ENCODE measurements at regions not wholly inside any gene's neighbourhood (a gene's known extent, or its start where the extent isn't known, plus 50 kb on each side); places are given as distances from the start of the nearest gene placed in this dataset.

DNA sequence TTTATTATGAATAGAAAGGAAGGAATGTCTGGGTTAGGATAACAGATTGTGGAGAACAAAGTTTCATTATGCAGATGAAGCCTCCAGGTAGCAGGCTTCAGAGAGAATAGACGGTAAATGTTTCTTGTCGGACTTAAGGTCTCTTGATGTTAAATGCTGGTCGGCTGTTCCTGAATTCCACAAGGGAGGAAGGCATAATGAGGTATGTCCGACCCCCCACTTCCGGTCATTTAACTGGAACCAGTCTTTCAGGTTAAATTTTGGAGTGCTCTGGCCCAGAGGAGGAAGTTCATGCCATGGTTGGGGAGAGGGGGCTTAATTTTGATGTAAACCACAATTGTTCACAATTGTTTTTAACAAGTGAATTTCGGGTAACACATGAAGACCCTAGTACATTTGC is 158.1 kb upstream of the VCX3A start:
- no peak for DNase-seq

DNA sequence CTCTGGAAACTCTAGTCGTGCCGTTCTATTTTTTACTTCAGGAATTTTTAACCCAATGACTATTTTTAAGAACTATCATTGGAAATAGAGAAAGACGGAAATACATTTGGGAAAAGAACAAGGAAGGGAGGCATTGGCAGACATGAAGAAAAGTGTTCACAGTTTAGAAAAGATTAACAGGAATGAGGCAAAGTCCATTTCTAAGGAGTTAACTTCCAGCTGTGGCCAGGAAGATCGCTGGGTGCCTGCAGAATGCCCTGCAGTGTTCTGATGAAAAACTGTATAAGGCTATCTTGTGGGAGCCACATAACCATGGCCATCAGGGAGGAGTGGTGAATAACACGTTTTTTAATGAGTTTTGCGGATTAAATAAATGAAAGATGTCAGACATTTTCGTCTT is 150.6 kb upstream of the VCX3A start:
- DNase-seq: no peak

DNA sequence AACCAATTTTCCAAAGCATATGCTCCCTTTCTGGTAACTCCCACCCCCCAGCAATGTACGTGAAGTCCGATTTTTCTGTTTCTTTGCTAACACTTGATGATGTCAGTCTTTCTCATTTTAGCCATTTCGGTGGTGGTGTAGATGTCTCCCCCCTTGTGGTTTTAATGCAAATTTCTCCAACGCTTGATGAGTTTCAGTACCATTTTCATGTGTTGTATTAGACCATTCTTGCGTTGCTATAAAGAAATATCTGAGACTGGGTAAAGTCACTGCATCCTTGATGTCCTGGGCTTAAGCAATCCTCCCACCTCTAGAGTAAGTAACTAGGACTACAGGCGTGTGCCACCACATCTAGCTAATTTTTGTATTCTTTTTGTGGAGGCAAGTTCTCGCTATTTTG is 148.4 kb upstream of the VCX3A start:
- DNase-seq: no peak

DNA sequence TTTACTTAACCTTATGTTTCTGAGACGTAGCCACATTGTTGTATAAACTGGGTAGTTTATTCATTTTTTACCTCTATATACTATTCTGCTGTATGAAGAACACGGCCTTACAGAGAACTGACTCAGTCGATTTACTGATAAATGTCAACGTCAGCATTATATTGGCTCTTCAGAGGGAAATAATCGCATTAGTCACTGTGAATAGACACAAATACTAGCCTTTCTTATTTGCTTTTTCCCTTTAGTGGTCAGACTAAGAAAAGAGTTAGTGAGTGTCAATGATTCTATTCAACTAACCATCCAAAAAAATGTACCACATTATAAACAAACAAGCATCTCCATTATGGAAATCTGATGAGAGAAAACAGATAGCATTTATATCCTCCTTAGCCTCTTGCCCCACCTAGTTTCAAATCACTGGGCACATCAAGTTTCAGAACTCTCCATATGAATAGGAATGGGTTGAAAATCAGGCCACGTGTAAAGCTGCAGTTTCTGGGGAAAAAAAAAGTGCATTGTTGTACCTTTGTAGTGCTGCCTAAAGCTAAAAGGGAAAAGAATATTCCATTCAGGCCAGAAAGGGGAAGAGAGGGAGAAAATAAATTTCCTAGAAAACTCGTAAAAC is 146.7 kb upstream of the VCX3A start:
- DNase-seq: no peak

DNA sequence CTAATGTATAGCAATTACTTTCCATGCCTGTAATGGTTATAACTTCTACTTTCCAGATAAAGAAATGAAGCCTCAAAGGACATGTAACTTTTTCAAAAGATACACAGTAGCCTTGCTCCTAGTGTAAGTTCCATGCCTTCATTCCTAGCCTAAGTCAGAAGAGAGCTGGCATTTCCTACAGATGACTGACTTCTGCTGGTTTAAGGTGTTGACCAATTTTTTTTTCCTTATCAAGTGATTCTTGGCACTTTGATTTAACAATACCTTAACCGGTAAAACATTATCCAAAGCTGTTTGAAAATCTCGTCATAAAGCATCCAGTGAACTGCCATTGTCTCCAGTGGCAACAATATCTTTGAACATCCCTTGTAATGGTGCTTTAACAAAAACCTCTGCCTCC is 145.1 kb upstream of the VCX3A start:
- DNase-seq: no peak

DNA sequence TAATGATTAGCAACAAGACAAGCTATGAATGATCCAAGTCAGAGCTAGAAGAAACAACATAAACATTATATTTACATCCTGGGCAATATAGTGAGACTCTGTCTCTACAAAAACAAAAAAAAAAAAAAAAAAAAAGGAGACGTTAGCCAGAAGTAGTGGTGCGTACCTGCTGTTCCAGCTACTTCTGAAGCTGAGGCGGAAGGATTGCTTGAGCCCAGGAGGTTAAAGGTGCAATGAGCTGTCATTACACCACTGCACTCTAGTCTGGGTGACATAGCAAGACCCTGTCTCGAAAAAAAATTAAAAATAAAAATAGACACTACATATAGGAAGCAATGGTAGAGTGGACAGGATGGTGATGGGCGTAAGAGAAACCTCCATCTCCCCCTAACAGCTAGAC is 144.6 kb upstream of the VCX3A start:
- DNase-seq: no peak

DNA sequence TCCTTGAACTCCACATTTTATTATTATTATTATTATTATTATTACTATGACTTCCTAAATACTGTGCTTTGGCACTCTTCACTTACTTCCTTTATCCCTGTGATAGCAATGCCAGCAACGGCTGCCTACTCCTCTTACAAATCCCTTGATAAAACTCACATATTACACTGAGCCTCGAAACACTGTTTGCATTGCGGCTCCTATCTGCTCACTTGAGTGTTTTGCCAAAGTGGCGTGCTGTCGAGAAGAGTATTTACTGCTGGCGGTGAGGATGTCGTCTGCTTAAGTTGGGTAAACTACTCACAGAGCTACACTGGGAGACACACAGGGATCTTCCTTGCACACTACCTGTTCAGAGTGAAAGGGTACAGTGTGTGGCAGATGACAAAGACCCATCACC is 143.4 kb upstream of the VCX3A start:
- DNase-seq: no peak

DNA sequence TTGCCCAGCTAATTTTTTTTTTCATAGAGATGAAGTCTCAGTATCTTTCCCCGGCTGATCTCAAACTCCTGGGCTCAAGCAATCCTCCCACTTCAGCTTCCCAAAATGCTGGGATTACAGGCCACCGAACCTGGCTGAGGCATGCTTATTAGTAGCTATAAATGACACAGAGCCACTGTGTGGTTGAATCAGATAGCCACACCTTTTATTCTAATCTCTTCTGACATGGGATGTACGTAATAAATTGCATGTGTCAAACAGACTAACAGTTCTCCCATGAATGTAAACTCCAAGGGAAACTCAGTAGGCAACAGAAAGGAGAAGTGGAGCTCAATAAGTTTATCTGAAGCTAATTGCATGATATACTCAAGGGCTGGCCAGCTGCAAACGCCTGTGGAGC is 139.8 kb upstream of the VCX3A start:
- no peak for DNase-seq

DNA sequence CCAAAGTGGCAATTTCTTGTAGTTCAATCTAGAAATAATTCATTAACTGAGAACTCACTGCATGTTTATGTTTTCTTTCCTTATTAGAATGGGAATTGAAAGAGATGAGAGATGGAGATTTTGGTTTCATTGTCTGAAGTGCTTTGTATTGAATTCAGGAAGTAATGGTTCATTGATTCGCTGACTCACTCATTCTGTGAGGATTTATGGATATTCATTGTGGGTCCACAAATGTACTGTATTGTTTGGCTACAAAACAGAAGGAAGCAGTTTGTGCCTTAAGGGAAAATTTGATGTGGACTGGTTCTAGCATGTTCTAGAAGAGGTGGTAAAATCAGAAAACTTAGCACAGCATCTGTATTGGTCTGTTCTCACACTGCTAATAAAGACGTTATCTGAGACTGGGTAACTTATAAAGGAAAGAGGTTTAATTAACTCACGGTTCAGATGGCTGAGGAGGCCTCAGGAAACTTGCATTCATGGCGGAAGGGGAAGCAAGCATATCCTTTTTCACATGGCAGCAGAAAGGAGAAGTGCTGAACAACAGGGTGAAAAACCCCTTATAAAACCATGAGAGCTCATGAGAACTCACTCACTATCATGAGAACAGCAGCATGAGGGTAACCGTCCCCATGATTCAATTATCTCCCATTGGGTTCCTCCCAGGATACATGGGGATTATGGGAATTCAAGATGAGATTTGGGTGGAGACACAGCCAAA is 132.3 kb upstream of the VCX3A start:
- no peak for DNase-seq

DNA sequence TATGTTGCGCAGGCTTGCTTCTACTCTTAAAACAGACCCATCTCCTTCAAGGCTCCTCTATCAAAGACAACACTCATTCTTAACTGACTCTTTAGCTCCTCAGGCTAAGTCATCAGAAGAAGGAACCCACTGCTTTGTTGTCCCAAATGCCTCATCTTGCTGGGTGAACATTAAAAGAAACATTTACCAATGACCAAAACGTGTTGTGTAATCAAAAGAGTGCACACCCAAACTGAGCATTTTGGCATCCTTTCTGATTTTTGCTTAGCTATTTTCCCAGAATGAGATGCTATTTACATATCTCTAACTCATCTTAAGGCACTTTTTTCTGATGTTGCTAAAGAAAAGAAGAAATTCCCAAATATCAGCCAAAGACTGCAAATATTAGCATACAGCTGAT is 131.7 kb upstream of the VCX3A start:
- DNase-seq: no peak

DNA sequence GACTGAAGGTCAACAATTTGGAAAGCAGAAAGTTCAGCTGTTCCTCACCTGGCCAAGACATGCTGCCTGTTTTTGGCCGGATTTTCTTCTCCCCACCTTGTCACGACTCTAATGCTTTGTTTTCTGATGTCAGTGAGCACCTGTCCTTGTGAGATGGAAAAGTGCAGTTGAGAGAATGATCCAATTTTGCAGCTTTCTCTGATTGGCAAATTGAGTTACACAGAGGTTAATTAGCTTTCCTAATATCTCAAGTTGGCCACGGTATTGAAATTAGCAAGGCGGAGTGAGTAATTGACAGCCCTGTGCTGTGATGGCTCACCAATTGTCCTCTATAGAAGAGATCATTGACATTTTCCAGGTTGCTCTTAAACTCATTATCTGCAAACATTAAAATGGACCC is 126.8 kb upstream of the VCX3A start:
- no peak for DNase-seq

DNA sequence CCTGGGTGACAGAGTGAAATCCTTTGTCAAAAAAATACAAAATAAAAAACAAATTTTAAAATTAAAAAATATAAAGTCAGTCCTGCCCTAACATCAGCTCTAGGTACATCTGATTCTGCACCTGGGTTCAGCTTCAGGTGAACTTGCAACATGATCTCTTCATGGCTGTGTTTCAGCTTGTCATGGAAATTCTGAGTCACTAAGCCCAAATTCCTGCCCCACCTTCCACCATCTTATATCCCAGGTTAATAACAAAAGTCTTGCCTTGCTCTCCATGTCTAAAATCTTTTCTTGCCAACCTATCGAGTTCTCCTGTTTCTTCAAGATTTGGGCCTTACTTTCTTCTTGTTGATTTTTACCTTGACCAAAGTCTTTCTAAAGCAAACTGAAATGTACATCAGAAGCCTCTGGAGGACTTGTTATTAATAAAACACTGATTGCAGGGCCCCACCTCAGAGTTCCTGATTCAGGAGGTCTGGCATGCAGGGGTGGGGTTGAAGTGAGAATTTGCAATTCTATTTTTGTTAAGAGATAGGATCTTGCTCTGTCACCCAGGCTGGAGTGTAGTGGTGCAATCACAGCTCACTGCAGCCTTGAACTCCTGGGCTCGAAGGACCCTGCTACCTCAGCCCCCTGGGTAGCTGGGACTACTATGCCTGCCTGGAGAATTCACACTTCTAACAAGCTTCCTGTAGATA is 125.8 kb upstream of the VCX3A start:
- DNase-seq: no peak

DNA sequence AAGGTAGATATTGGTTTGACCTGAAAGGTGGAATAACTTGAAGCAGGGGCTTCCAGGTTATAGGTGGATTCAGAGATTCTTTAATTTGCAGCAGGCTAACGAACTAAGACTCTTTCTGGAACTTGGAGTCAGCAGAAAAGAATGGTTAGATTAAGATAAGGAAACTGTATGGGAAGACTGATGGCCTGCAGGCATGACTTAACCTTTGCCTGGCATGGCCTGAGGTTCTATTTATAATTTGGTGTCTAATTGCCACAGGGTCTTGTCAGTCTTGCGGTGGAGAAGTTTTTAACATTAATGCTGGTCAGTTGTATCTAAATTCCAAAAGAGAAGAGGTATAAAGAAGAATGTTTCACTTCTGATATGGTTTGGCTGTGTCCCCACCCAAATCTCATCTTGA is 110.3 kb upstream of the VCX3A start:
- DNase-seq: no peak

DNA sequence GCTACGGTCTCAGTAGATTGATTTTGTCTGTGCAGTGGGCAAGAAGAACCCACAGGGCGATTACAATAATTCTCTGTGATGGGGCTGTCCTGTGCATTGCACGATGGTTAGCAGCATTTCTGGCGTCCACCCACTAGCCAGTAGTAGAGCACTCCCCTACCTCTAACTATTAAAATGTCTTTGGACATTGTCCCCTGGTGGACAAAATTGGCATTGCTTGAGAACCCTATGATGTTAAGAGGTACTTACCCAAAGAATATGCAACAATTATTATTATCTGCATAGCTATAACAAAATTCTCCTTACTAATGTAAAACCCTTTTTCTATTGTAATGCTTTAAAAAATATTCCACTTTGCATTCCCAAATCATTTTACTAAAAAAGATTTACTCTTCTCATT is 109.5 kb upstream of the VCX3A start:
- no peak for DNase-seq

DNA sequence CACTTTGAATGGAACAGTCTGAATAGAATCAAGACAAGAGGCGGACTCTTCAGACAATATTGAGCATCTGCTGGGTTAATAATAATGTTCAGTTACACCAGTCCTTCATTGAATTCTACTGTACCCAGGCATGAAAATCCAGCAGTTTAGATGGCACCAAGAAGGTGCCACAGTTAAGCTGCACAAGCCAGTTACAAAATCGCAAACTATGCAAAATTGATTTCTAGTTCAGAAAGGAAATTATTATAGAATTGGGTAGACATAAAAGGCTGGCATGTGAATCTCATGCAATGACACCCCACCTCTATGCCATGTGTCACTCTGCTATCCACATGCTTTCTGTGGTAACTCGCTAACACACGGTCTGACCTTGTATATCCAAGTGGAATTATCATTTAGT is 105.8 kb upstream of the VCX3A start:
- DNase-seq: no peak

DNA sequence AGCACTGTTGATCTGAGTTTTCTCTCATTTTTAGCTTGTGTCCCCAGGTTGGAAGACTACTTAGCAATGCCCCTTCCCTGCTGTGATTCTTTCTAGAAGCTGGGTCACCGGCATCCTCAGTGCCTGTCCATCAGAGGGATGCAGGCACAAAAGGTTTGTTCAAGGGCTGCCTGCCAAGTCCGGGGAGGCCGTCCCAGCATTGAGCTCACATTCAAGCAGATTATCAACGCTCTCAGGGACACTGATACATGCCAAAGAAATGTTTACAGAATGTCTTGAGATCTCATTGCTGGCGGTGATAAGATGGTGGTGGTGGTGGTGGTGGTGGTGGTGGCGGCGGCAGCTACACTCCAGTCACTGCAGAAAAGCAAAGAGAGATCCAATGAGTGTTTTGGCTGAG is 79.6 kb upstream of the VCX3A start:
- no peak for DNase-seq

DNA sequence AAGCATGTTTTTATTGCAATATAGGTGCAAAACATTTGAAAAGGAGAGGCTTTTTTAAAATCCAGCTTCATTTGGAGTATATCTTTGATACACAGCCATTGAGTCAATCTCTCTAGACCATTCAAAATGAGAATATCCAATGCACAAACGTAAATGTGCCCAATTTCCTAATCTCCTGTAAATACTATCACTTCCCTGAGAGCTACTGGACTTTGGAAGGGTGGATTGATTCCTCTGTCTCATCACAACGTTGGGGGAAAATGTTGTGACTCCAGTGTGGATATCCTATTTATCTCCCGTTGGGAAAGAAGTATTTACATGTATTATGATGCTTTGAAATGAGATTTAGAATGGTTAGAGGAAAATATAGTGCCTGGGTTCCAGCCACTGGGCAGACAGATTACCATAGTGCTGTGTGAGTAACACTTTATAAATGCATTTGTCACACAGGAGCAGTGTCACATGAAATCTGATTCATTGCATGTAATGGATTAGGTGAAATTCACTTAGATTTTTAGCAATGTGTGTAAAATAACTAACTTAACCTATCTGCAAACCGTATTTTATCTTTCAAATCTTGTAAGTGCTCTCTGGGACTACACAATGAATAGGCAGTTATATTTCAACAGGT is 64.4 kb upstream of the VCX3A start:
- no peak for DNase-seq

All from NCI-H526 treated with DMSO at 0.1 percent for 48 hours (cell line).